ENCODE measurements at regions not wholly inside any gene's neighbourhood (a gene's known extent, or its start where the extent isn't known, plus 50 kb on each side); places are given as distances from the start of the nearest gene placed in this dataset.

DNA sequence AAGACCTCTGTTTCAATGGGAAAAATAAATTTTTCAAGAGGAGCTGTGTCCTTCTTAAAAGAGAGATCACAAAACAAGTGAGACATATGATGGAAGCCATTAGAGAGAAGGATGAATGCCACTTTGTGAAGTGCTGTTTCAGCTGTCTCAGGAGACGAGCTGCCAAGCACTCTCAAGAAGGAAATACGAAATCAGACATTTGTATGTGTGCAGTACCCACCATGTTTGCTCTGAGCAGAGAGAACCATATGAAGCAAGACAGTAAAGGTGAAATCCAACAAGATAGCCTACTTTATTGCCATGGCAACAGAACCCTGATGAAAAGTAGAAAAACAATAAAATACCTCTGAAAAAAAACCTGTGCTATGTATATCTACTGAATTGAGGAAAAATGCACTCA, 168.1 kb downstream of the AMY1C start:
- TF ChIP-seq, protein P1, sequence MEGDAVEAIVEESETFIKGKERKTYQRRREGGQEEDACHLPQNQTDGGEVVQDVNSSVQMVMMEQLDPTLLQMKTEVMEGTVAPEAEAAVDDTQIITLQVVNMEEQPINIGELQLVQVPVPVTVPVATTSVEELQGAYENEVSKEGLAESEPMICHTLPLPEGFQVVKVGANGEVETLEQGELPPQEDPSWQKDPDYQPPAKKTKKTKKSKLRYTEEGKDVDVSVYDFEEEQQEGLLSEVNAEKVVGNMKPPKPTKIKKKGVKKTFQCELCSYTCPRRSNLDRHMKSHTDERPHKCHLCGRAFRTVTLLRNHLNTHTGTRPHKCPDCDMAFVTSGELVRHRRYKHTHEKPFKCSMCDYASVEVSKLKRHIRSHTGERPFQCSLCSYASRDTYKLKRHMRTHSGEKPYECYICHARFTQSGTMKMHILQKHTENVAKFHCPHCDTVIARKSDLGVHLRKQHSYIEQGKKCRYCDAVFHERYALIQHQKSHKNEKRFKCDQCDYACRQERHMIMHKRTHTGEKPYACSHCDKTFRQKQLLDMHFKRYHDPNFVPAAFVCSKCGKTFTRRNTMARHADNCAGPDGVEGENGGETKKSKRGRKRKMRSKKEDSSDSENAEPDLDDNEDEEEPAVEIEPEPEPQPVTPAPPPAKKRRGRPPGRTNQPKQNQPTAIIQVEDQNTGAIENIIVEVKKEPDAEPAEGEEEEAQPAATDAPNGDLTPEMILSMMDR (IDR thresholded peaks at IDR 0.05): no peak
- TF ChIP-seq POLR2A (IDR thresholded peaks at IDR 0.05): no peak

Measured in testis (tissue), 2 donors.